ENCODE measurements at regions not wholly inside any gene's neighbourhood (a gene's known extent, or its start where the extent isn't known, plus 50 kb on each side); places are given as distances from the start of the nearest gene placed in this dataset.

GRCh38 chr4:173829565-173829964, 299.5 kb upstream of the HAND2 start:
- Histone ChIP-seq H3K27ac (ENCODE audit: low read depth, low read length) (no peak overlapping the region), H3K4me2 (ENCODE audit: low read length) (no peak overlapping the region), H4K20me1 (ENCODE audit: control insufficient read depth, insufficient read depth, low read depth, low read length) (no peaks in the 10 kb centered on the region)

GRCh38 chr4:173827707-173828106, 297.7 kb upstream of the HAND2 start:
- Histone ChIP-seq H3K4me2 (ENCODE audit: low read length) (no peak overlapping the region), H3K36me3 (ENCODE audit: control insufficient read depth, low read length) (no peaks in the 10 kb centered on the region), H3K79me2 (ENCODE audit: control insufficient read depth, low read length) (no peaks in the 10 kb centered on the region), H3K4me3 (ENCODE audit: low read length) (no peak overlapping the region), H3K4me1 (ENCODE audit: control insufficient read depth, low read length) (no peaks in the 10 kb centered on the region), H4K20me1 (ENCODE audit: control insufficient read depth, insufficient read depth, low read depth, low read length) (no peaks in the 10 kb centered on the region), H3F3A (ENCODE audit: control insufficient read depth, insufficient read depth) (no peaks in the 10 kb centered on the region), H3K27me3 (ENCODE audit: control insufficient read depth, low read length) (no peaks in the 10 kb centered on the region), H3K9me3 (ENCODE audit: control insufficient read depth, insufficient read depth, low read length) (no peaks in the 10 kb centered on the region), H3K9me2 (replicated peaks; ENCODE audit: control insufficient read depth, low read length) (no peaks in the 10 kb centered on the region), H3K27ac (ENCODE audit: low read depth, low read length) (no peak overlapping the region)
- TF ChIP-seq CTCF (IDR thresholded peaks at IDR 0.05; ENCODE audit: low read depth, low read length, poor library complexity, severe bottlenecking): no peak
- no peak for TF ChIP-seq EZH2phosphoT487 (IDR thresholded peaks at IDR 0.05; ENCODE audit: borderline replicate concordance, low read length)

More at GRCh38 chr4:173829565-173829964, 299.5 kb upstream of the HAND2 start:
- H3K9me2 ChIP-seq (replicated peaks; ENCODE audit: control insufficient read depth, low read length): no peaks in the 10 kb centered on the region
- H3K4me3 ChIP-seq (ENCODE audit: low read length): no peak overlapping the region
- no peaks in the 10 kb centered on the region for H3K36me3 ChIP-seq (ENCODE audit: control insufficient read depth, low read length)
- H3K27me3 ChIP-seq (ENCODE audit: control insufficient read depth, low read length): no peaks in the 10 kb centered on the region
- H3K79me2 ChIP-seq (ENCODE audit: control insufficient read depth, low read length): no peaks in the 10 kb centered on the region
- H3F3A ChIP-seq (ENCODE audit: control insufficient read depth, insufficient read depth): no peaks in the 10 kb centered on the region
- H3K4me1 ChIP-seq (ENCODE audit: control insufficient read depth, low read length): no peaks in the 10 kb centered on the region
- no peaks in the 10 kb centered on the region for H3K9me3 ChIP-seq (ENCODE audit: control insufficient read depth, insufficient read depth, low read length)
- TF ChIP-seq CTCF (IDR thresholded peaks at IDR 0.05; ENCODE audit: low read depth, low read length, poor library complexity, severe bottlenecking) (no peak), EZH2phosphoT487 (IDR thresholded peaks at IDR 0.05; ENCODE audit: borderline replicate concordance, low read length) (no peak)

GRCh38 chr4:173821876-173822275, 291.8 kb upstream of the HAND2 start:
- Histone ChIP-seq H3K27ac (ENCODE audit: low read depth, low read length) (no peak overlapping the region), H3K27me3 (ENCODE audit: control insufficient read depth, low read length) (no peaks in the 10 kb centered on the region)

More at GRCh38 chr4:173821876-173822275, 291.8 kb upstream of the HAND2 start:
- Histone ChIP-seq H3K4me2 (ENCODE audit: low read length) (no peak overlapping the region), H3K9me2 (replicated peaks; ENCODE audit: control insufficient read depth, low read length) (no peaks in the 10 kb centered on the region), H3K36me3 (ENCODE audit: control insufficient read depth, low read length) (no peaks in the 10 kb centered on the region), H3K4me1 (ENCODE audit: control insufficient read depth, low read length) (no peaks in the 10 kb centered on the region), H3K4me3 (ENCODE audit: low read length) (no peak overlapping the region), H3K9me3 (ENCODE audit: control insufficient read depth, insufficient read depth, low read length) (no peaks in the 10 kb centered on the region), H3K79me2 (ENCODE audit: control insufficient read depth, low read length) (no peaks in the 10 kb centered on the region), H3F3A (ENCODE audit: control insufficient read depth, insufficient read depth) (no peaks in the 10 kb centered on the region), H4K20me1 (ENCODE audit: control insufficient read depth, insufficient read depth, low read depth, low read length) (no peaks in the 10 kb centered on the region)
- TF ChIP-seq EZH2phosphoT487 (IDR thresholded peaks at IDR 0.05; ENCODE audit: borderline replicate concordance, low read length): no peak
- no peak for TF ChIP-seq CTCF (IDR thresholded peaks at IDR 0.05; ENCODE audit: low read depth, low read length, poor library complexity, severe bottlenecking)
